B cell (primary cell): ENCODE measurements at regions not wholly inside any gene's neighbourhood (a gene's known extent, or its start where the extent isn't known, plus 50 kb on each side); places are given as distances from the start of the nearest gene placed in this dataset.

Experiments
- ATAC-seq: fragments of 200-7000 bp; cut with Tn5 transposase; one replicate; pipeline ENCODE4 v1.10.0; 2021; ENCODE audit warnings: low read depth, mild to moderate bottlenecking, moderate number of reproducible peaks, moderate library complexity
- CTCF ChIA-PET: fragments of 350-600 bp; sonication (Branson Sonifier 250); formaldehyde crosslinking; loops from one replicate; lab custom pipeline; 2021; ENCODE audit warnings: antibody characterized with exemption, inconsistent platforms; lab: Charles Lee
- POLR2A ChIA-PET: fragments of 350-600 bp; sonication (Branson Sonifier 250); formaldehyde crosslinking; loops from one replicate; lab custom pipeline; 2021; ENCODE audit warnings: antibody characterized with exemption; lab: Charles Lee
- DNase-seq: peaks from one replicate; pipeline ENCODE4 v3.0.0; 2013
- H2AFZ ChIP-seq: 2 replicates; pipeline ENCODE4 v1.6.1; 2012; ENCODE audit warnings: mild to moderate bottlenecking, low read depth, low read length; ENCODE audit not compliant: insufficient read depth, poor library complexity, severe bottlenecking
- H3K27ac ChIP-seq, 2 donors: 1 replicate in 1 of 2; 2 replicates in 1 of 2; pipeline ENCODE4 v1.5.1; 2012 to 2013; ENCODE audit warnings: low read length in 2 of 2, mild to moderate bottlenecking in 2 of 2, moderate library complexity in 1 of 2
- H3K27me3 ChIP-seq, 4 experiments: fragments of 200-600 bp in 1 of 4; sonication (generic) in 1 of 4; replicated peaks in 1 of 4; 1 replicate in 2 of 4; 2 replicates in 2 of 4; pipeline versions ENCODE4 v1.6.1 to v1.7.0; 2013 to 2016; ENCODE audit warnings: low read length in 3 of 4, mild to moderate bottlenecking in 2 of 4, mixed read lengths in 1 of 4, moderate library complexity in 1 of 4; ENCODE audit not compliant: insufficient read depth in 4 of 4, control insufficient read depth in 3 of 4; ENCODE audit errors: control extremely low read depth in 1 of 4
- H3K36me3 ChIP-seq, 2 experiments: replicated peaks in 1 of 2; 1 replicate in 1 of 2; 2 replicates in 1 of 2; pipeline versions ENCODE4 v1.6.1 to v1.7.1; 2013; ENCODE audit warnings: low read length in 1 of 2; ENCODE audit not compliant: insufficient read depth in 2 of 2, control insufficient read depth in 1 of 2; ENCODE audit errors: control extremely low read depth in 1 of 2, extremely low read depth in 1 of 2
- H3K4me1 ChIP-seq, 2 donors: fragments of 200-600 bp in 1 of 2; sonication (generic) in 1 of 2; 1 replicate in 1 of 2; 2 replicates in 1 of 2; pipeline versions ENCODE4 v1.5.1 to v1.6.1; 2013 to 2017; ENCODE audit warnings: low read length in 2 of 2; ENCODE audit not compliant: control insufficient read depth in 2 of 2, insufficient read depth in 2 of 2
- H3K4me2 ChIP-seq: replicated peaks from 2 replicates; pipeline ENCODE3; 2012; ENCODE audit warnings: mild to moderate bottlenecking, low read depth, low read length; ENCODE audit not compliant: poor library complexity, severe bottlenecking
- H3K4me3 ChIP-seq, 5 experiments: fragments of 200-600 bp in 1 of 5; sonication (generic) in 1 of 5; 1 replicate in 3 of 5; 2 replicates in 2 of 5; pipeline versions ENCODE4 v1.5.1 to v1.7.0; 2011 to 2016; ENCODE audit warnings: low read length in 4 of 5, mild to moderate bottlenecking in 4 of 5, low read depth in 2 of 5, control low read depth in 1 of 5, moderate library complexity in 1 of 5; ENCODE audit not compliant: insufficient read depth in 1 of 5; ENCODE audit errors: control extremely low read depth in 1 of 5, extremely low read depth in 1 of 5
- H3K79me2 ChIP-seq: fragments of 200-600 bp; sonication (generic); one replicate; pipeline ENCODE4 v1.6.0; 2016; ENCODE audit warnings: low read length; ENCODE audit not compliant: control insufficient read depth, insufficient read depth
- H3K9ac ChIP-seq: fragments of 200-600 bp; sonication (generic); 2 replicates; pipeline ENCODE4 v1.6.1; 2017; ENCODE audit warnings: mild to moderate bottlenecking, low read length, moderate library complexity
- H3K9me3 ChIP-seq, 3 donors: one replicate each; pipeline versions ENCODE4 v1.6.1 to v1.7.1; 2013; ENCODE audit warnings: low read length in 2 of 3; ENCODE audit not compliant: control insufficient read depth in 2 of 3, insufficient read depth in 1 of 3; ENCODE audit errors: control extremely low read depth in 1 of 3
- H4K20me1 ChIP-seq: 2 replicates; pipeline ENCODE4 v1.6.0; 2012; ENCODE audit warnings: mild to moderate bottlenecking, low read length; ENCODE audit not compliant: insufficient read depth, control insufficient read depth, poor library complexity, severe bottlenecking
- H3K27ac Mint-ChIP-seq: one replicate; pipeline ENCODE4 v1.8.0; 2021; ENCODE audit warnings: mixed read lengths
- H3K27me3 Mint-ChIP-seq: one replicate; pipeline ENCODE4 v1.8.0; 2021; ENCODE audit warnings: mixed read lengths
- H3K4me1 Mint-ChIP-seq: one replicate; pipeline ENCODE4 v1.8.0; 2021; ENCODE audit warnings: mixed read lengths
- H3K4me3 Mint-ChIP-seq: one replicate; pipeline ENCODE4 v1.8.0; 2021; ENCODE audit warnings: mixed read lengths
- H3K9me3 Mint-ChIP-seq: one replicate; pipeline ENCODE4 v1.8.0; 2022; ENCODE audit warnings: mixed read lengths; ENCODE audit not compliant: insufficient read depth
- CTCF ChIP-seq: fragments of 200-600 bp; IDR thresholded peaks from one replicate; pipeline ENCODE4 v1.8.0; 2022; ENCODE audit warnings: antibody characterized with exemption, mild to moderate bottlenecking
- EZH2 ChIP-seq: IDR thresholded peaks from 2 replicates; pipeline ENCODE4 v1.6.1; 2012; ENCODE audit warnings: borderline replicate concordance, low read depth, mild to moderate bottlenecking, moderate library complexity, low read length; ENCODE audit not compliant: insufficient read depth, poor library complexity, severe bottlenecking
- WGBS: methylation state at CpG from one replicate; pipeline ENCODE4 v1.1.5; 2013; ENCODE audit warnings: missing lambda C conversion rate; ENCODE audit not compliant: insufficient coverage; 5-methylcytosine and 5-hydroxymethylcytosine counted together
- intact Hi-C: fragments of 100-400 bp; cut with micrococcal nuclease; formaldehyde crosslinking; loops from one replicate; pipeline ENCODE4 v1.10.0; 2022

- ATAC-seq: no peak
- POLR2A ChIA-PET: no interaction called here
- no peak overlapping the region for H2AFZ ChIP-seq
- H4K20me1 ChIP-seq: no peaks in the 10 kb centered on the region
- H3K4me3 Mint-ChIP-seq: no peak overlapping the region
- no peak overlapping the region for H3K4me3 ChIP-seq
- peaks cover 0 to 63% (median 20%) of the 10 kb centered on the region in 4 experiments for H3K27me3 ChIP-seq
- peaks cover 3% of the 10 kb centered on the region for H3K9me3 Mint-ChIP-seq
- no peak overlapping the region for H3K27ac Mint-ChIP-seq
- no peaks in the 10 kb centered on the region for H3K4me1 Mint-ChIP-seq
- peaks cover 0 to 4% of the 10 kb centered on the region in 2 donors for H3K4me1 ChIP-seq
- no peak overlapping the region for H3K27ac ChIP-seq
- no peak overlapping the region for H3K4me2 ChIP-seq
- H3K79me2 ChIP-seq: no peaks in the 10 kb centered on the region
- 69% methylated on average over 30 of the region's 30 CpGs for WGBS
- no peaks in the 10 kb centered on the region for H3K36me3 ChIP-seq
- CTCF ChIA-PET: no interaction called here
- no peak overlapping the region for H3K9ac ChIP-seq
- intact Hi-C loops: no loop called here
- no peak for DNase-seq
- no peak for TF ChIP-seq CTCF
- no peak for TF ChIP-seq EZH2
- H3K9me3 ChIP-seq: peaks cover 0 to 11% (median 0%) of the 10 kb centered on the region in 3 donors
- peaks cover 53% of the 10 kb centered on the region for H3K27me3 Mint-ChIP-seq
Observed at GRCh38 chr16:86926181-86927094, 348.1 kb downstream of the FOXL1 start.

- no CpG with 5 or more reads among the region's 3 CpGs for WGBS
- TF ChIP-seq CTCF (no peak), EZH2 (no peak)
- Mint-ChIP-seq H3K27me3 (peaks cover 47% of the 10 kb centered on the region), H3K27ac (no peak overlapping the region), H3K4me3 (no peak overlapping the region), H3K4me1 (no peaks in the 10 kb centered on the region), H3K9me3 (peaks cover 3% of the 10 kb centered on the region)
- H3K79me2 ChIP-seq: no peaks in the 10 kb centered on the region
- ChIA-PET CTCF (no interaction called here), POLR2A (no interaction called here)
- H2AFZ ChIP-seq: no peak overlapping the region
- no peaks in the 10 kb centered on the region for H3K36me3 ChIP-seq
- H3K9me3 ChIP-seq: peaks cover 0 to 10% (median 0%) of the 10 kb centered on the region in 3 donors
- H3K4me2 ChIP-seq: no peak overlapping the region
- H3K27me3 ChIP-seq: peaks cover 0 to 63% (median 20%) of the 10 kb centered on the region in 4 experiments
- DNase-seq (no peak), ATAC-seq (no peak)
- H3K4me3 ChIP-seq: no peak overlapping the region
- H3K4me1 ChIP-seq: peaks cover 0 to 4% of the 10 kb centered on the region in 2 donors
- no peak overlapping the region for H3K27ac ChIP-seq
- no peak overlapping the region for H3K9ac ChIP-seq
- H4K20me1 ChIP-seq: no peaks in the 10 kb centered on the region
- intact Hi-C loops: no loop called here
Observed at GRCh38 chr16:86927699-86928098, 349.4 kb downstream of the FOXL1 start.
